ENCODE measurements at regions not wholly inside any gene's neighbourhood (a gene's known extent, or its start where the extent isn't known, plus 50 kb on each side); places are given as distances from the start of the nearest gene placed in this dataset.

DNA sequence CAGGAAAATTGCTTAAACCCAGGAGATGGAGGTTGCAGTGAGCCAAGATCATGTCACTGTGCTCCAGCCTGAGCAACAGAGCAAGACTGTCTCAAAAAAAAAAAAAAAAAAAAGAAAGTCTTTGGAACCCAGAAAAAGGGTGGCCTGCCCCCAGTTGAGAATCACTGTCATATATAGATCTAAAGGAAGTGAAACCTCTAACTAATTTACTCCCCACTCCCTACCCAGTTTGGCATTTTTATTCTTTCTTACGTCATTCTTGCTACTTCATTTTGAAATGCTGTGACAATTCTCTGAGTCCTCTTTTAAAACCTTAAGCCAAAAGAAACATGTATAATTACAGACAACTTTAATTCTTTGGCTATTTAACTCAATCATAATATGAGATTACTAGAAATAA lies 254.8 kb downstream of the CDC5L start:
- TF ChIP-seq, protein P1, sequence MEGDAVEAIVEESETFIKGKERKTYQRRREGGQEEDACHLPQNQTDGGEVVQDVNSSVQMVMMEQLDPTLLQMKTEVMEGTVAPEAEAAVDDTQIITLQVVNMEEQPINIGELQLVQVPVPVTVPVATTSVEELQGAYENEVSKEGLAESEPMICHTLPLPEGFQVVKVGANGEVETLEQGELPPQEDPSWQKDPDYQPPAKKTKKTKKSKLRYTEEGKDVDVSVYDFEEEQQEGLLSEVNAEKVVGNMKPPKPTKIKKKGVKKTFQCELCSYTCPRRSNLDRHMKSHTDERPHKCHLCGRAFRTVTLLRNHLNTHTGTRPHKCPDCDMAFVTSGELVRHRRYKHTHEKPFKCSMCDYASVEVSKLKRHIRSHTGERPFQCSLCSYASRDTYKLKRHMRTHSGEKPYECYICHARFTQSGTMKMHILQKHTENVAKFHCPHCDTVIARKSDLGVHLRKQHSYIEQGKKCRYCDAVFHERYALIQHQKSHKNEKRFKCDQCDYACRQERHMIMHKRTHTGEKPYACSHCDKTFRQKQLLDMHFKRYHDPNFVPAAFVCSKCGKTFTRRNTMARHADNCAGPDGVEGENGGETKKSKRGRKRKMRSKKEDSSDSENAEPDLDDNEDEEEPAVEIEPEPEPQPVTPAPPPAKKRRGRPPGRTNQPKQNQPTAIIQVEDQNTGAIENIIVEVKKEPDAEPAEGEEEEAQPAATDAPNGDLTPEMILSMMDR (optimal IDR thresholded peaks at IDR 0.05 in 1 of 3, IDR thresholded peaks at IDR 0.05 in 1 of 3, conservative IDR thresholded peaks at IDR 0.05 in 1 of 3; ENCODE audit: extremely low read depth in 1 of 3, insufficient read depth in 2 of 3, low read length in 3 of 3), result no peak
- TF ChIP-seq EZH2 (IDR thresholded peaks at IDR 0.05; ENCODE audit: low read length), result no peak
